Activated CD8-positive, alpha-beta T cell treated with anti-CD3 and anti-CD28 coated beads for 36 hours (primary cell): ENCODE measurements at regions not wholly inside any gene's neighbourhood (a gene's known extent, or its start where the extent isn't known, plus 50 kb on each side); places are given as distances from the start of the nearest gene placed in this dataset.

Source experiments
- ATAC-seq: fragments of 200-7000 bp; cut with Tn5 transposase; one replicate; pipeline ENCODE4 v1.10.0; 2021; ENCODE audit warnings: mild to moderate bottlenecking, moderate library complexity
- CTCF ChIA-PET: fragments of 350-600 bp; sonication (Branson Sonifier 250); formaldehyde crosslinking; loops from one replicate; lab custom pipeline; 2021; ENCODE audit warnings: antibody characterized with exemption; lab: Charles Lee
- POLR2A ChIA-PET: fragments of 350-600 bp; sonication (Branson Sonifier 250); formaldehyde crosslinking; loops from one replicate; lab custom pipeline; 2021; ENCODE audit warnings: antibody characterized with exemption; lab: Charles Lee
- DNase-seq: peaks from one replicate; pipeline ENCODE4 v3.0.0-alpha.2; 2020
- H3K27ac Mint-ChIP-seq: one replicate; pipeline ENCODE4 v1.8.0; 2021; ENCODE audit warnings: mild to moderate bottlenecking, mixed read lengths
- H3K27me3 Mint-ChIP-seq: one replicate; pipeline ENCODE4 v1.8.0; 2021; ENCODE audit warnings: mixed read lengths
- H3K36me3 Mint-ChIP-seq: one replicate; pipeline ENCODE4 v1.8.0; 2021; ENCODE audit warnings: low read depth, mixed read lengths
- H3K4me1 Mint-ChIP-seq: one replicate; pipeline ENCODE4 v1.8.0; 2021; ENCODE audit warnings: low read depth, mixed read lengths
- H3K4me3 Mint-ChIP-seq: one replicate; pipeline ENCODE4 v1.8.0; 2021; ENCODE audit warnings: mild to moderate bottlenecking, moderate library complexity, mixed read lengths
- H3K9me3 Mint-ChIP-seq: one replicate; pipeline ENCODE4 v1.8.0; 2021; ENCODE audit warnings: mixed read lengths
- intact Hi-C: fragments of 100-400 bp; cut with micrococcal nuclease; formaldehyde crosslinking; loops from one replicate; pipeline ENCODE4 v1.10.0; 2022
- TF ChIP-seq, protein P1 (sequence below): fragments of 200-600 bp; IDR thresholded peaks from one replicate; pipeline ENCODE4 v1.8.0; 2022; ENCODE audit warnings: antibody characterized with exemption, mild to moderate bottlenecking

DNA sequence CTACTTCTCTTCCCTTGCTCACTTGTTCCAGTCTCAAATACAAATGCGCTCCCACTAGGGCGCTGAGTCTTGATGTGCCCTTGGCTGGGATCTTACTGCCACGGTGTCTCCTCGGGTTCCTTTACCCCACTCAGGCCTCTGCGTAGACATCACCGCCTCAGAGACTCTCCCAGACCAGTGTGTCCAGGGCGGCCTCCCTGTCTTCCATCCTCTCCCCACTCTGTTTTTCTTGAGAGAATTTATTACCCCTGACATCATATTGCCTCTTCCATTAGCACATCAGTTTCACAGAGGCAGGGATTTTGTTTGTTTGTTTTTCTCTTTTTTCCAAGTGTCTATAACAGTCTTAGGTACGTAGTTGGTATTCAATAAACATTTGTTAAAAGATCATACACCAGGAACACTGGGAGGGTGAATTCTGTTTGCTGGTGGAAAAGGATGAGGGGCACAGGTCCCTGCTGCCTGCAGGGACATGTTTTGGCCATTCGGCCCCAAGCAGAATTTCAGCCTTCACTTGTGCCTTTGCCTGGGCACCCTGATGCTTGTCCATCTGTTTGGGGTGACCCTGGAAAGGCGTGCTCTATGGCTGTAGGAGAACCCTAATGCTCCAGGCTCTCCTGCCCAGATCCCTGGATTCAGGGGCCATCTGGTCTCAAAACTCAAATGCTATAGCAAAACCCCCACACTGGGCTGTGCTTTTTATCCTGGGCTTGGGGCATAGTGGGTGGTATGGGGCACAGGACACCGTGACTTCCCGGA is 55.0 kb downstream of the RPL37A start:
- H3K9me3 Mint-ChIP-seq: no peaks in the 10 kb centered on the region
- CTCF ChIA-PET: no interaction called here
- POLR2A ChIA-PET: no interaction called here
- ATAC-seq: no peak
- no peak overlapping the region for H3K27ac Mint-ChIP-seq
- DNase-seq: no peak
- TF ChIP-seq, protein P1, sequence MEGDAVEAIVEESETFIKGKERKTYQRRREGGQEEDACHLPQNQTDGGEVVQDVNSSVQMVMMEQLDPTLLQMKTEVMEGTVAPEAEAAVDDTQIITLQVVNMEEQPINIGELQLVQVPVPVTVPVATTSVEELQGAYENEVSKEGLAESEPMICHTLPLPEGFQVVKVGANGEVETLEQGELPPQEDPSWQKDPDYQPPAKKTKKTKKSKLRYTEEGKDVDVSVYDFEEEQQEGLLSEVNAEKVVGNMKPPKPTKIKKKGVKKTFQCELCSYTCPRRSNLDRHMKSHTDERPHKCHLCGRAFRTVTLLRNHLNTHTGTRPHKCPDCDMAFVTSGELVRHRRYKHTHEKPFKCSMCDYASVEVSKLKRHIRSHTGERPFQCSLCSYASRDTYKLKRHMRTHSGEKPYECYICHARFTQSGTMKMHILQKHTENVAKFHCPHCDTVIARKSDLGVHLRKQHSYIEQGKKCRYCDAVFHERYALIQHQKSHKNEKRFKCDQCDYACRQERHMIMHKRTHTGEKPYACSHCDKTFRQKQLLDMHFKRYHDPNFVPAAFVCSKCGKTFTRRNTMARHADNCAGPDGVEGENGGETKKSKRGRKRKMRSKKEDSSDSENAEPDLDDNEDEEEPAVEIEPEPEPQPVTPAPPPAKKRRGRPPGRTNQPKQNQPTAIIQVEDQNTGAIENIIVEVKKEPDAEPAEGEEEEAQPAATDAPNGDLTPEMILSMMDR: no peak
- no peak overlapping the region for H3K4me3 Mint-ChIP-seq
- H3K4me1 Mint-ChIP-seq: peaks cover 8% of the 10 kb centered on the region
- intact Hi-C loops: no loop called here
- no peaks in the 10 kb centered on the region for H3K36me3 Mint-ChIP-seq
- H3K27me3 Mint-ChIP-seq: no peaks in the 10 kb centered on the region

DNA sequence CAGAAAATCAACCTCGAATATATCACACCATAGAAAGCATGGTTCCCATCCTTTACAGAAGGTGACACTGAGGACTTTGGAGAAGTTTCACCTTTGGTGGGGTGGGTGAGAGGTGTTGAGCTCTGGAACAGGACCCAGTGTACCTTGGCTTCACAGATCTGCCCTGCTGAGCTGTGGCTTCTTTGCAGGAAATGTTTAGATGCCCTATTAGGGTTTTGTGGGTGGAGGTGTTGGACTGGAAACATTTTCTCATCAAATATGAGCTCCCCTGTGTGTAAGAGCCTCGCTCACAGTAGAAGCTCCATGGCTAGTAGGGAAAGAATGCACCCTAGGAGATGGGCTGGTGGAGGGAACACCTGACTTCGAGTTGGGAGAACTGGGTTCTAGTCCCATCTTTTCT is 55.6 kb downstream of the RPL37A start:
- CTCF ChIA-PET: interaction anchor here (1.7 kb wide), 1 partner anchor 35 kb away, joined by 3 read pairs; no protein-coding TSS in a partner anchor
- DNase-seq (peak; percentile 31), ATAC-seq (peak; percentile 83)
- intact Hi-C loops: no loop called here
- TF ChIP-seq, protein P1: no peak
- POLR2A ChIA-PET: interaction anchor here (0.9 kb wide), 1 partner anchor 63 kb away, joined by 3 read pairs; no protein-coding TSS in a partner anchor
- Mint-ChIP-seq H3K27me3 (no peaks in the 10 kb centered on the region), H3K27ac (no peak overlapping the region), H3K9me3 (no peaks in the 10 kb centered on the region), H3K36me3 (no peaks in the 10 kb centered on the region), H3K4me1 (peaks cover 8% of the 10 kb centered on the region), H3K4me3 (no peak overlapping the region)

DNA sequence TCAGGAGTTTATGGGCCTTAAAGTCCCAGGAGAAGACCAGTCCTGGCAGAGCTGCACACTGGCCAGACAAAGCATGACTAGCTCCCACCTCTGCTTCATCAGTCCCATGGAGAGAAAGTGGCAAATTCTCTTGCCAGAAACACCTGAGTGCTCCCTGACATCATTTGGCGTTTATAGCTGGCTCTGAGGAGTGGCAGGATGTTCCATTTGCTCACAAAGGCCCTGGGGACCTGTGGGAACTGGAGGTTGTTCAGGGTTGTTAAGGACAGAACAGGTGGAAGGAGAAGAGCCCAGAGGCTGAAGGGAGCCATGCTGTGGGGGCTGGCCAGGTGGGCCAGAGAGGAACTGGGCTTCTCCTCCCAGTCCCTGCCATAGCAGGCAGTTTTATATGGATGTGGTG is 56.1 kb downstream of the RPL37A start:
- H3K27me3 Mint-ChIP-seq: no peaks in the 10 kb centered on the region
- H3K4me3 Mint-ChIP-seq: no peak overlapping the region
- DNase-seq (no peak), ATAC-seq (peak; percentile 28)
- TF ChIP-seq, protein P1: no peak
- no peaks in the 10 kb centered on the region for H3K9me3 Mint-ChIP-seq
- H3K4me1 Mint-ChIP-seq: peaks cover 8% of the 10 kb centered on the region
- no peak overlapping the region for H3K27ac Mint-ChIP-seq
- POLR2A ChIA-PET: interaction anchor here (0.9 kb wide), 1 partner anchor 62 kb away, joined by 3 read pairs; no protein-coding TSS in a partner anchor
- H3K36me3 Mint-ChIP-seq: no peaks in the 10 kb centered on the region
- CTCF ChIA-PET: interaction anchor here (1.7 kb wide), 1 partner anchor 35 kb away, joined by 3 read pairs; no protein-coding TSS in a partner anchor
- intact Hi-C loops: no loop called here

DNA sequence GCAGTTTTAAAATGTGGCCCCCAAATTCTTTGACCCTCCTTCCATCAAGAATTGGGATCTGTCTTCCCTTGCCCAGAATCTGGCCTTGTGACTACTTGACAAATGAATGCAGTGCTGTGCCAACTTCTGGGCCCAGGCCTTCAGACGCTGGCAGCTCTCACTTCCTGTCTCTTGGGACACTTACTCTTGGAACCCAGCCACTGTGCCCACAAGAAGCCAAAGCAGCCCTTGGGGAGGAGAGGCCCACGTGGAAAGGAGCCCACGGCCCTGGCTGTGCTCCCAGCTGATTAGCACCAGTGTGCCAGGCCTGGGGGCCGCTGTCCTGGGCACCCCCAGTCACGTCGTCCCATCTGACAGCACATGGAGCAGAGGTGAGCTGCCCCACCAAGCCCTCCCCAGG is 56.6 kb downstream of the RPL37A start:
- Mint-ChIP-seq H3K4me1 (peaks cover 8% of the 10 kb centered on the region), H3K36me3 (no peaks in the 10 kb centered on the region), H3K9me3 (no peaks in the 10 kb centered on the region), H3K27me3 (no peaks in the 10 kb centered on the region), H3K27ac (peak overlapping the region; percentile 51), H3K4me3 (no peak overlapping the region)
- DNase-seq (no peak), ATAC-seq (no peak)
- TF ChIP-seq, protein P1: no peak
- ChIA-PET CTCF (interaction anchor here (1.7 kb wide), 1 partner anchor 36 kb away, joined by 3 read pairs; no protein-coding TSS in a partner anchor), POLR2A (interaction anchor here (0.9 kb wide), 1 partner anchor 62 kb away, joined by 3 read pairs; no protein-coding TSS in a partner anchor)
- intact Hi-C loops: no loop called here

DNA sequence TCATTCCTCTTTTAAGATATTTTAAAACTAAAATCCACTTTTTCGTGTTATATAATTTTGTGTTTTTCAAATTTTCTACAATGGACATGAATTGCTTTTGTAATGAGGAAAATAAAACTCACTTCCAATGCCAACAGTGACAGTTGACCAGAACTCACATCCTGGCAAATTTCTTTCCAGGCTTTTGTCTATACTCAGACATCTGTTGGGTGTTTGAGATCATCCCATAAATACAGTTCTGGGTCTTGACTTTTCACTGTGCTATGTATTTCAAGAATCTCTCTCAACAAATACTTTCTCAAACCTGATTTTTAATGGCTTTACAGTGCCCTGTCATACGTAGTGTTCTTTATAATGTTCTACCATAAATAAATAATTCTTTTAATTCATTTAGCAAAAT is 57.6 kb downstream of the RPL37A start:
- TF ChIP-seq, protein P1: no peak
- no peak overlapping the region for H3K4me3 Mint-ChIP-seq
- H3K27me3 Mint-ChIP-seq: no peaks in the 10 kb centered on the region
- ChIA-PET POLR2A (no interaction called here), CTCF (no interaction called here)
- ATAC-seq: no peak
- no peak overlapping the region for H3K27ac Mint-ChIP-seq
- H3K36me3 Mint-ChIP-seq: no peaks in the 10 kb centered on the region
- no peak for DNase-seq
- peaks cover 8% of the 10 kb centered on the region for H3K4me1 Mint-ChIP-seq
- H3K9me3 Mint-ChIP-seq: no peaks in the 10 kb centered on the region
- intact Hi-C loops: no loop called here
